Neural progenitor cell (in vitro differentiated cells): ENCODE measurements at regions not wholly inside any gene's neighbourhood (a gene's known extent, or its start where the extent isn't known, plus 50 kb on each side); places are given as distances from the start of the nearest gene placed in this dataset.

Experiments used
- DNase-seq: peaks from one replicate; pipeline ENCODE4 v3.0.0-alpha.2; 2016; ENCODE audit warnings: low spot score
- H2AFZ ChIP-seq: fragments of 200-600 bp; sonication (generic); replicated peaks from 2 replicates; pipeline ENCODE4 v1.6.1; 2016; ENCODE audit warnings: antibody characterized with exemption
- H3F3A ChIP-seq: fragments of 200-600 bp; sonication (generic); 2 replicates; pipeline ENCODE4 v1.6.1; 2016; ENCODE audit warnings: antibody characterized with exemption, low read depth
- H3K27ac ChIP-seq: fragments of 200-600 bp; sonication (generic); 2 replicates; pipeline ENCODE4 v1.5.1; 2016; ENCODE audit warnings: mild to moderate bottlenecking
- H3K27me3 ChIP-seq: fragments of 200-600 bp; sonication (generic); 2 replicates; pipeline ENCODE4 v1.6.1; 2016; ENCODE audit warnings: mild to moderate bottlenecking, moderate library complexity
- H3K36me3 ChIP-seq: fragments of 200-600 bp; sonication (generic); 2 replicates; pipeline ENCODE4 v1.5.1; 2016
- H3K4me1 ChIP-seq: fragments of 200-600 bp; sonication (generic); 2 replicates; pipeline ENCODE4 v1.6.1; 2016; ENCODE audit warnings: mixed run types
- H3K4me2 ChIP-seq: fragments of 200-600 bp; sonication (generic); 2 replicates; pipeline ENCODE4 v1.6.1; 2016
- H3K4me3 ChIP-seq: fragments of 200-600 bp; sonication (generic); 2 replicates; pipeline ENCODE4 v1.5.1; 2016
- H3K79me2 ChIP-seq: fragments of 200-600 bp; sonication (generic); 2 replicates; pipeline ENCODE4 v1.6.1; 2016; ENCODE audit warnings: low read depth
- H3K9ac ChIP-seq: fragments of 200-600 bp; sonication (generic); 2 replicates; pipeline ENCODE4 v1.6.1; 2016
- H3K9me3 ChIP-seq: fragments of 200-600 bp; sonication (generic); 2 replicates; pipeline ENCODE4 v1.5.1; 2016; ENCODE audit warnings: low read depth
- H4K20me1 ChIP-seq: fragments of 200-600 bp; sonication (generic); 2 replicates; pipeline ENCODE4 v1.6.1; 2016; ENCODE audit warnings: low read depth
- H3K27ac Mint-ChIP-seq: 3 replicates; pipeline ENCODE4 v1.8.0; 2021; ENCODE audit warnings: mixed read lengths
- H3K27me3 Mint-ChIP-seq: 2 replicates; pipeline ENCODE4 v1.8.0; 2022; ENCODE audit warnings: low read depth, mild to moderate bottlenecking, inconsistent platforms, moderate library complexity, mixed read lengths; ENCODE audit not compliant: insufficient read depth
- H3K36me3 Mint-ChIP-seq: 3 replicates; pipeline ENCODE4 v1.8.0; 2021; ENCODE audit warnings: mixed read lengths
- H3K4me1 Mint-ChIP-seq: 3 replicates; pipeline ENCODE4 v1.8.0; 2021; ENCODE audit warnings: mixed read lengths
- H3K4me3 Mint-ChIP-seq: 3 replicates; pipeline ENCODE4 v1.8.0; 2021; ENCODE audit warnings: mild to moderate bottlenecking, moderate library complexity, mixed read lengths
- H3K9me3 Mint-ChIP-seq: 3 replicates; pipeline ENCODE4 v1.8.0; 2020; ENCODE audit warnings: mixed read lengths
- EZH2 ChIP-seq: fragments of 200-600 bp; sonication (generic); IDR thresholded peaks from 2 replicates; pipeline ENCODE4 v1.6.1; 2017; ENCODE audit warnings: antibody characterized with exemption, mild to moderate bottlenecking, moderate library complexity
- EZH2phosphoT487 ChIP-seq: fragments of 200-600 bp; sonication (generic); IDR thresholded peaks from 2 replicates; pipeline ENCODE4 v1.6.1; 2017; ENCODE audit warnings: antibody characterized with exemption
- TF ChIP-seq, protein P1 (sequence below): fragments of 200-600 bp; sonication (generic); IDR thresholded peaks from 2 replicates; pipeline ENCODE4 v1.5.1; 2017; ENCODE audit warnings: antibody characterized with exemption, mild to moderate bottlenecking

DNA sequence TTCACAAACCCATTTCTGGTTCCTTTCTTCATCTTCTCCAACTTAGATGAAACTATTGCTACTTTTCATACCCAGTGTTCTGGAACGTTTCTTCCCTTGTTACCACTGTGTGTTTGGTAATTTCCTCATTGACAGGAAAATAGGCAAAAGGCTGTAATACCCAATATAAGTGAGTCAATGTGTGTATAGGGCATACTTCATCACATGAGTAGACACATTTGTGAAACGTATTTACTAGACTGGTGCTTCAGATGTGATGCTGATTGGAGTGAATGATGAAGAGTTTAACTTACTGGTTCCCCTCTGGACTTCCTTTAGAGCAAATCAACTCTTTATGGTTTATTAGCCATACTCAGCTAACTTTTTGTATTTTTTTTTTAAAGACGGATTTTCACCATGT lies 195.1 kb upstream of the ATP6AP2 start:
- Histone ChIP-seq H3K4me2 (no peak overlapping the region), H2AFZ (no peak overlapping the region), H3K4me3 (no peak overlapping the region), H3K9ac (no peak overlapping the region), H3K27me3 (no peaks in the 10 kb centered on the region), H3F3A (peaks cover 6% of the 10 kb centered on the region), H3K4me1 (peaks cover 9% of the 10 kb centered on the region), H3K27ac (no peak overlapping the region), H3K79me2 (no peaks in the 10 kb centered on the region), H3K9me3 (peaks cover 4% of the 10 kb centered on the region), H4K20me1 (no peaks in the 10 kb centered on the region), H3K36me3 (no peaks in the 10 kb centered on the region)
- no peak for DNase-seq
- Mint-ChIP-seq H3K9me3 (peaks cover 5% of the 10 kb centered on the region), H3K27me3 (peaks cover 2% of the 10 kb centered on the region), H3K4me1 (peaks cover 3% of the 10 kb centered on the region), H3K27ac (no peak overlapping the region), H3K4me3 (no peak overlapping the region), H3K36me3 (no peaks in the 10 kb centered on the region)
- TF ChIP-seq EZH2 = no peak

DNA sequence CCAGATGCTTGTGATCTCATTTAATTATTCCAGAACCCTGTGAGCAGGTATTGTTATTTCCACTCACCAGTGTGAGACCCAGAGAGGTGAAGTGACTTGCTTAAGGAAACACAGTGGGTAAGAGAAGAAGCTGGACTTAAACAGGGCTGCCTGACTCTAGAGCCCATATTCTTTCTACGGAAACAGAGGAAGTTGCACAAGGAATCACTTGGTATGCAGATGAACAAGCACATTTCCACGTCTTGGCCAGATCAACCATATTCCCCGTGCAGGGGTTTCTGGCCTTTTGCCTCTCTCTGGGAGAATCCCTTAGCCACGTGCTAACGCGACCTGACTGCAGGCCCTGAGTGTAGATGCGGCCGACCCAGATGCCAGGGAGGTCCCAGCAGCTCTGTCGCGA lies 195.5 kb upstream of the ATP6AP2 start:
- H3K27me3 ChIP-seq = no peaks in the 10 kb centered on the region
- no peak overlapping the region for H2AFZ ChIP-seq
- peaks cover 4% of the 10 kb centered on the region for H3K9me3 ChIP-seq
- H3F3A ChIP-seq = peaks cover 10% of the 10 kb centered on the region
- Mint-ChIP-seq H3K27me3 (peaks cover 2% of the 10 kb centered on the region), H3K4me1 (peaks cover 5% of the 10 kb centered on the region), H3K9me3 (peaks cover 5% of the 10 kb centered on the region), H3K36me3 (no peaks in the 10 kb centered on the region), H3K27ac (no peak overlapping the region), H3K4me3 (no peak overlapping the region)
- no peaks in the 10 kb centered on the region for H3K79me2 ChIP-seq
- peaks cover 13% of the 10 kb centered on the region for H3K4me1 ChIP-seq
- TF ChIP-seq EZH2 = no peak
- no peak overlapping the region for H3K27ac ChIP-seq
- H3K36me3 ChIP-seq = no peaks in the 10 kb centered on the region
- H4K20me1 ChIP-seq = no peaks in the 10 kb centered on the region
- no peak overlapping the region for H3K4me3 ChIP-seq
- H3K9ac ChIP-seq = no peak overlapping the region
- DNase-seq = no peak
- no peak overlapping the region for H3K4me2 ChIP-seq

DNA sequence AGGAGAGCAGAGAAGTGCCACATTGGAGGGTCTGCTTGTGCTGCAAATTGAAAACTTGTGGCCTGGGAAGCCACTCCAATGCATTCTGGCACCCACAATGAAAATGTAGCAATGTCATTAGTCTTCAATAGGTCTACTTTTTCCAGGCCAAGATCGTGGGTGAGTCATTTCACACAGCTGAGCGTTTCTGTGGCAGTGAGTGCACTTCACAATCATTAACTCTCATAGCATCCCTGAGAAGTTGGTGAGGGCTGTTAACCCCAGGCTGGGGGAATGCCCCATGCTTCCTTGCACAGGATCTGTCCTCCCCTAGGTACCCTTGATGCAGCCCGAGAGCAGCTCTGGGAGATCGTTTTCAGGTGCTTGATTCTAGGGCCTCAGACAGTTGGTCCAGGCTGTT lies 196.8 kb upstream of the ATP6AP2 start:
- peaks cover 2% of the 10 kb centered on the region for H3K27me3 Mint-ChIP-seq
- no peak overlapping the region for H3K9ac ChIP-seq
- H3K36me3 Mint-ChIP-seq = no peaks in the 10 kb centered on the region
- TF ChIP-seq EZH2 (no peak), EZH2phosphoT487 (no peak)
- TF ChIP-seq, protein P1, sequence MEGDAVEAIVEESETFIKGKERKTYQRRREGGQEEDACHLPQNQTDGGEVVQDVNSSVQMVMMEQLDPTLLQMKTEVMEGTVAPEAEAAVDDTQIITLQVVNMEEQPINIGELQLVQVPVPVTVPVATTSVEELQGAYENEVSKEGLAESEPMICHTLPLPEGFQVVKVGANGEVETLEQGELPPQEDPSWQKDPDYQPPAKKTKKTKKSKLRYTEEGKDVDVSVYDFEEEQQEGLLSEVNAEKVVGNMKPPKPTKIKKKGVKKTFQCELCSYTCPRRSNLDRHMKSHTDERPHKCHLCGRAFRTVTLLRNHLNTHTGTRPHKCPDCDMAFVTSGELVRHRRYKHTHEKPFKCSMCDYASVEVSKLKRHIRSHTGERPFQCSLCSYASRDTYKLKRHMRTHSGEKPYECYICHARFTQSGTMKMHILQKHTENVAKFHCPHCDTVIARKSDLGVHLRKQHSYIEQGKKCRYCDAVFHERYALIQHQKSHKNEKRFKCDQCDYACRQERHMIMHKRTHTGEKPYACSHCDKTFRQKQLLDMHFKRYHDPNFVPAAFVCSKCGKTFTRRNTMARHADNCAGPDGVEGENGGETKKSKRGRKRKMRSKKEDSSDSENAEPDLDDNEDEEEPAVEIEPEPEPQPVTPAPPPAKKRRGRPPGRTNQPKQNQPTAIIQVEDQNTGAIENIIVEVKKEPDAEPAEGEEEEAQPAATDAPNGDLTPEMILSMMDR = no peak
- peaks cover 12% of the 10 kb centered on the region for H3K4me1 Mint-ChIP-seq
- no peak overlapping the region for H3K4me3 Mint-ChIP-seq
- peaks cover 18% of the 10 kb centered on the region for H3F3A ChIP-seq
- peaks cover 20% of the 10 kb centered on the region for H3K4me1 ChIP-seq
- peaks cover 4% of the 10 kb centered on the region for H3K9me3 ChIP-seq
- H4K20me1 ChIP-seq = no peaks in the 10 kb centered on the region
- no peaks in the 10 kb centered on the region for H3K27me3 ChIP-seq
- no peak overlapping the region for H3K4me3 ChIP-seq
- H3K27ac ChIP-seq = no peak overlapping the region
- H3K79me2 ChIP-seq = no peaks in the 10 kb centered on the region
- no peaks in the 10 kb centered on the region for H3K36me3 ChIP-seq
- H3K27ac Mint-ChIP-seq = no peak overlapping the region
- H3K9me3 Mint-ChIP-seq = peaks cover 12% of the 10 kb centered on the region
- H2AFZ ChIP-seq = no peak overlapping the region
- no peak for DNase-seq
- H3K4me2 ChIP-seq = no peak overlapping the region

DNA sequence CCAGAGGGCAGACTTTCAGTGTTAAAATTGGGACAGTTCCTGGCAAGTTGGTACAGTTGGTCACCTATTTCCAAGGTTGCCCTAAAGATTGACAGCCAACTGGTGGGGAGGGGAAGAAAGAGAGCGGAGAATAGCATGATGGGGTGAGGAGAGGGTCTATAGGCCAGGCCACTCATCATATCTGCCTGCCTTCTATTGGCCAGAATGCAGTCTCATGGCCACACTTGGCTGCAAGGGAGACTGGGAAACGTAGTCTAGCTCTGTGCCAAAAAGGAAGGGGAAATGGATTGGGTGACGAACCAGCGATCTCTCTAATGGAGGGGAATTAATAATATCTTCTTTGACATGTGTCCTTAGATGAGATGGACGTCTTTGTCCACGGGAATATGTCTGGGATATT lies 197.4 kb upstream of the ATP6AP2 start:
- no peak overlapping the region for H3K4me3 Mint-ChIP-seq
- H4K20me1 ChIP-seq = no peaks in the 10 kb centered on the region
- peaks cover 7% of the 10 kb centered on the region for H3K27me3 Mint-ChIP-seq
- H3K79me2 ChIP-seq = no peaks in the 10 kb centered on the region
- no peak overlapping the region for H3K27ac ChIP-seq
- no peaks in the 10 kb centered on the region for H3K36me3 ChIP-seq
- no peak overlapping the region for H3K4me2 ChIP-seq
- peaks cover 18% of the 10 kb centered on the region for H3F3A ChIP-seq
- TF ChIP-seq EZH2 (no peak), EZH2phosphoT487 (no peak)
- TF ChIP-seq, protein P1 = no peak
- no peak for DNase-seq
- no peak overlapping the region for H3K4me3 ChIP-seq
- peaks cover 12% of the 10 kb centered on the region for H3K4me1 Mint-ChIP-seq
- H3K27ac Mint-ChIP-seq = no peak overlapping the region
- peaks cover 16% of the 10 kb centered on the region for H3K9me3 Mint-ChIP-seq
- H3K4me1 ChIP-seq = peaks cover 20% of the 10 kb centered on the region
- no peaks in the 10 kb centered on the region for H3K36me3 Mint-ChIP-seq
- peaks cover 4% of the 10 kb centered on the region for H3K9me3 ChIP-seq
- H2AFZ ChIP-seq = peak overlapping the region; percentile 63
- H3K9ac ChIP-seq = no peak overlapping the region
- H3K27me3 ChIP-seq = no peaks in the 10 kb centered on the region
